Liver (tissue), 3 donors: ENCODE measurements at regions not wholly inside any gene's neighbourhood (a gene's known extent, or its start where the extent isn't known, plus 50 kb on each side); places are given as distances from the start of the nearest gene placed in this dataset.

Experiments used
- ATF3 ChIP-seq: IDR thresholded peaks from 2 replicates; pipeline ENCODE4 v1.6.1; 2016; ENCODE audit warnings: antibody characterized with exemption
- CTCF ChIP-seq: fragments of 150-350 bp; IDR thresholded peaks from 2 replicates; pipeline ENCODE4 v1.5.1; 2017; ENCODE audit warnings: improper control_type of control experiment, low read depth, low read length; ENCODE audit not compliant: missing input control
- FOXA1 ChIP-seq: IDR thresholded peaks from 2 replicates; pipeline ENCODE4 v1.6.1; 2016; ENCODE audit warnings: antibody characterized with exemption
- GABPA ChIP-seq, 2 donors: IDR thresholded peaks in 1 of 2; conservative IDR thresholded peaks in 1 of 2; 2 replicates each; pipeline ENCODE4 v1.6.1; 2016; ENCODE audit warnings: antibody characterized with exemption in 2 of 2, mild to moderate bottlenecking in 1 of 2, moderate library complexity in 1 of 2
- JUND ChIP-seq, 2 donors: IDR thresholded peaks; 2 replicates each; pipeline ENCODE4 v1.6.1; 2016; ENCODE audit warnings: antibody characterized with exemption in 2 of 2
- MAX ChIP-seq: IDR thresholded peaks from 2 replicates; pipeline ENCODE4 v1.6.1; 2016; ENCODE audit warnings: antibody characterized with exemption
- RAD21 ChIP-seq, 2 donors: IDR thresholded peaks; 2 replicates each; pipeline ENCODE4 v1.6.1; 2016; ENCODE audit warnings: antibody characterized with exemption in 2 of 2, mild to moderate bottlenecking in 2 of 2
- RXRA ChIP-seq, 2 donors: IDR thresholded peaks; 2 replicates each; pipeline ENCODE4 v1.6.1; 2017 to 2018; ENCODE audit warnings: antibody characterized with exemption in 2 of 2, mild to moderate bottlenecking in 1 of 2
- SP1 ChIP-seq: IDR thresholded peaks from 2 replicates; pipeline ENCODE4 v1.6.1; 2018; ENCODE audit warnings: antibody characterized with exemption, mild to moderate bottlenecking
- TAF1 ChIP-seq: conservative IDR thresholded peaks from 2 replicates; pipeline ENCODE4 v1.6.1; 2016; ENCODE audit warnings: antibody characterized with exemption, mild to moderate bottlenecking
- ZBTB33 ChIP-seq: IDR thresholded peaks from 2 replicates; pipeline ENCODE4 v1.6.1; 2016; ENCODE audit warnings: antibody characterized with exemption
- donor health status: healthy.
- donor health status: healthy.

GRCh38 chr5:8683496-8683895, 814.5 kb downstream of the MTRR start:
- TF ChIP-seq SP1: no peak
- no peak for TF ChIP-seq CTCF
- TF ChIP-seq MAX: no peak
- no peak for TF ChIP-seq TAF1
- TF ChIP-seq RAD21 (IDR thresholded peaks at IDR 0.05): no peak
- no peak for TF ChIP-seq GABPA (IDR thresholded peaks at IDR 0.05 in 1 of 2, conservative IDR thresholded peaks at IDR 0.05 in 1 of 2)
- TF ChIP-seq RXRA (IDR thresholded peaks at IDR 0.05): no peak
- TF ChIP-seq ZBTB33: no peak
- TF ChIP-seq JUND (IDR thresholded peaks at IDR 0.05): no peak
- no peak for TF ChIP-seq ATF3
- TF ChIP-seq FOXA1: no peak
